ENCODE measurements at regions not wholly inside any gene's neighbourhood (a gene's known extent, or its start where the extent isn't known, plus 50 kb on each side); places are given as distances from the start of the nearest gene placed in this dataset.

DNA sequence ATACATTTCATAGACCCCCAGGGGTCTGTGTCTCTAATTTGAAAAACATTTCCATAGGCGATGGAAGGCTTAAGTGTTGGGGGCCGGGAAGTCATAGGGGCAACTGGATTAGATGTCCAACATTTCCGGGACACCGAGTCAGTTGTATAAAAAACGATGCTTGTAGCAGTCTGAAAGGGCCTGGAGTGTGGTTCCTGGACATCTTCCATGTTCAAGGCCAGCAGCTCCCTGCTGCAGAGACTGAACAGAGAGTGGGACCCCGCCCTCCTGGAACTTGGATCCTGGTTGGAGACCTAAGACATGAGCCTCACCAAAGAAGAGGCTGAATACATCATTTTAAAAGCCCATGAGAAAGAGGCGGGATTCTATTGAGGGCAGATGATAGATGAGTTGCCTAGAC, 82.0 kb upstream of the ZNF423 start:
- H3K4me3 Mint-ChIP-seq, result no peak overlapping the region
- no peak for DNase-seq (ENCODE audit: low read depth, low spot score)
- no peaks in the 10 kb centered on the region for H3K36me3 Mint-ChIP-seq (ENCODE audit: low read depth)
- H3K4me1 Mint-ChIP-seq, result peaks cover 2% of the 10 kb centered on the region
- H3K27me3 Mint-ChIP-seq (ENCODE audit: low read depth), result peaks cover 13% of the 10 kb centered on the region
- H3K9me3 Mint-ChIP-seq, result peaks cover 3% of the 10 kb centered on the region
- TF ChIP-seq, protein P1, sequence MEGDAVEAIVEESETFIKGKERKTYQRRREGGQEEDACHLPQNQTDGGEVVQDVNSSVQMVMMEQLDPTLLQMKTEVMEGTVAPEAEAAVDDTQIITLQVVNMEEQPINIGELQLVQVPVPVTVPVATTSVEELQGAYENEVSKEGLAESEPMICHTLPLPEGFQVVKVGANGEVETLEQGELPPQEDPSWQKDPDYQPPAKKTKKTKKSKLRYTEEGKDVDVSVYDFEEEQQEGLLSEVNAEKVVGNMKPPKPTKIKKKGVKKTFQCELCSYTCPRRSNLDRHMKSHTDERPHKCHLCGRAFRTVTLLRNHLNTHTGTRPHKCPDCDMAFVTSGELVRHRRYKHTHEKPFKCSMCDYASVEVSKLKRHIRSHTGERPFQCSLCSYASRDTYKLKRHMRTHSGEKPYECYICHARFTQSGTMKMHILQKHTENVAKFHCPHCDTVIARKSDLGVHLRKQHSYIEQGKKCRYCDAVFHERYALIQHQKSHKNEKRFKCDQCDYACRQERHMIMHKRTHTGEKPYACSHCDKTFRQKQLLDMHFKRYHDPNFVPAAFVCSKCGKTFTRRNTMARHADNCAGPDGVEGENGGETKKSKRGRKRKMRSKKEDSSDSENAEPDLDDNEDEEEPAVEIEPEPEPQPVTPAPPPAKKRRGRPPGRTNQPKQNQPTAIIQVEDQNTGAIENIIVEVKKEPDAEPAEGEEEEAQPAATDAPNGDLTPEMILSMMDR (conservative IDR thresholded peaks at IDR 0.05), result no peak
- no peak overlapping the region for H3K27ac Mint-ChIP-seq (ENCODE audit: unreplicated experiment)

DNA sequence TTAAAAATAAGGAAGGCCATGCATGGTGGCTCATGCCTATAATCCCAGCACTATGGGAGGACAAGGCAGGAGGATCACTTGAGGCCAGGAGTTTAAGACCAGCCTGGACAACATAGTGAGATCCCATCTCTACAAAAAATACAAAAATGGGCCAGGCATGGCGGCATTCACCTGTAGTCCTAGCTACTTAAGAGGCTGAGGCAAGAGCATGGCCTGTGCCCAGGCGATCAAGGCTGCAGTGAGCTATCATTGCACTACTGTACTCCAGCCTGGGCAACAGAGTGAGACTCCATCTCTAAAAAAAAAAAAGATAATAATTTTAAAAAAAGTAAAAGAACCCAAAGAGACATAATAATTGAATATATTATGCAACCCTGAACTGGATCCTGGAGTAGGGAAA, 83.6 kb upstream of the ZNF423 start:
- Mint-ChIP-seq H3K9me3 (peaks cover 3% of the 10 kb centered on the region), H3K4me3 (no peak overlapping the region), H3K4me1 (no peaks in the 10 kb centered on the region), H3K27me3 (ENCODE audit: low read depth) (peaks cover 13% of the 10 kb centered on the region), H3K36me3 (ENCODE audit: low read depth) (no peaks in the 10 kb centered on the region), H3K27ac (ENCODE audit: unreplicated experiment) (no peak overlapping the region)
- TF ChIP-seq, protein P1 (conservative IDR thresholded peaks at IDR 0.05), result no peak
- DNase-seq (ENCODE audit: low read depth, low spot score), result no peak

- H3K27me3 Mint-ChIP-seq (ENCODE audit: low read depth), result peaks cover 13% of the 10 kb centered on the region
- H3K9me3 Mint-ChIP-seq, result peaks cover 3% of the 10 kb centered on the region
- H3K36me3 Mint-ChIP-seq (ENCODE audit: low read depth), result no peaks in the 10 kb centered on the region
- no peak for DNase-seq (ENCODE audit: low read depth, low spot score)
- TF ChIP-seq, protein P1 (conservative IDR thresholded peaks at IDR 0.05), result no peak
- H3K4me1 Mint-ChIP-seq, result no peaks in the 10 kb centered on the region
- H3K4me3 Mint-ChIP-seq, result no peak overlapping the region
- H3K27ac Mint-ChIP-seq (ENCODE audit: unreplicated experiment), result no peak overlapping the region
Measured at GRCh38 chr16:49940464-49941224, 84.4 kb upstream of the CNEP1R1 start.

GRCh38 chr16:49944221-49944620, 80.8 kb upstream of the CNEP1R1 start:
- Mint-ChIP-seq H3K27ac (ENCODE audit: unreplicated experiment) (no peak overlapping the region), H3K27me3 (ENCODE audit: low read depth) (peaks cover 13% of the 10 kb centered on the region), H3K36me3 (ENCODE audit: low read depth) (peaks cover 2% of the 10 kb centered on the region), H3K4me3 (no peak overlapping the region), H3K4me1 (peaks cover 5% of the 10 kb centered on the region), H3K9me3 (peaks cover 4% of the 10 kb centered on the region)
- no peak for DNase-seq (ENCODE audit: low read depth, low spot score)
- TF ChIP-seq, protein P1 (conservative IDR thresholded peaks at IDR 0.05), result no peak

DNA sequence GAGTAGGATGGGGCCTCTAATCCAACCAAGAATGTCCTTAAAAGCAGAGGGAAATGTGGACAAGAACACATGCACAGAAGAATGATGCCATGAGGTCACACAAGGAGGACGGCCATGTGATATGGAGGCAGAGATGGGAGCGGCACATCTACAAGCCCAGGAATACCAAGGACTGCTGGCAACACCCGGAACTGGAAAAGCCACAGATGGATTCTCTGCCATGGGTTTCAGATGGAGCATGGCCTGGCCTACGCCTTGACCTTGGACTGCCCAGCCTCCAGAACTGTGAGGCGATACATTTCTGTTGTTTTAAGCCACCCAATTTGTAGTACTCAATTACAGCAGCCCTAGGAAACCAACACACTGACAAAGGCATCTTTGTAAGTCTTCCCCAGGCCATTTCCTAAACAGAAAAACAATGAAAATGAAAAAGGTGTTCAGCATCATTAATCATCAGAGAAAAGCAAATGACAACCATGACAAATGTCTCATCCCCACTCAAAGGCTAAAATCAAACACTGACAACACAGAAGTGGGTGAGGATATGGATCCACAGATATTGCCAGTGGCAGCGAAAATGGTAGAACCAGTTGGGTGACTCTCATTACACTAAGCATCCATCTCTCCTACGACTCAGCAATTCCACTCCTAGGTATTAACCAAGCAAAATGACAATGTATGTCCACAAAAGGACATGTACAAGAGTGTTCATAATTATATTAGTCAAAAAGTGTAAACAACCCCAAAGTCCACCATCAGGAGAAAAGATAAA, 76.9 kb upstream of the CNEP1R1 start:
- no peak overlapping the region for H3K4me3 Mint-ChIP-seq
- H3K36me3 Mint-ChIP-seq (ENCODE audit: low read depth), result peaks cover 2% of the 10 kb centered on the region
- peaks cover 5% of the 10 kb centered on the region for H3K4me1 Mint-ChIP-seq
- H3K9me3 Mint-ChIP-seq, result peaks cover 4% of the 10 kb centered on the region
- no peak for DNase-seq (ENCODE audit: low read depth, low spot score)
- no peak overlapping the region for H3K27ac Mint-ChIP-seq (ENCODE audit: unreplicated experiment)
- no peaks in the 10 kb centered on the region for H3K27me3 Mint-ChIP-seq (ENCODE audit: low read depth)
- TF ChIP-seq, protein P1 (conservative IDR thresholded peaks at IDR 0.05), result no peak
